Midbrain (tissue), 1 donor: ENCODE measurements at regions not wholly inside any gene's neighbourhood (a gene's known extent, or its start where the extent isn't known, plus 50 kb on each side); places are given as distances from the start of the nearest gene placed in this dataset.
A peak's percentile ranks its signal among the peaks of the same experiment; 100 is the strongest.

Source experiments
- DNase-seq: peaks from one replicate; lab custom pipeline; 2025; lab: John Stamatoyannopoulos, UW

- no peak for DNase-seq
Measured at GRCh38 chr6:126091466-126091865, 105.1 kb downstream of the TRMT11 start.

- no peak for DNase-seq
Measured at GRCh38 chr6:126093108-126093507, 106.8 kb downstream of the TRMT11 start.

DNA sequence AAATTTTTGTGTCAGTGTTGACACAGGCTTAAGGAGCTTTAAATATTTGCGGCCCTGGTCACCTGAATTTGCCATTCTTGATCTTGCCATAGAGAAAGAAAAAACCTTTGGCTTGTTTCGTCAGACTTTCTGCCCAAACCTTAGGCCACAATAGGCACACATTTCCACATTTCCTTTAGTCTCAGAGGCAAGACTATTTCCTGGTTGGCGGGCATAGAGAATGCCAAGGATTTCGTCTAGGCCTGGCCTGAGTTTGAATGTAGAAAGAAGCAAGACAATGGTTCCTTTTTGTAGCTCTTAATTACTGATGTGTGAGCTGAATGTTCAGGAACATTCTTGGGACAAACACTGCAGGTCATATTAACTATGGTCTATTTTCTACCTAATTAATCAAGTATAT is 108.1 kb downstream of the TRMT11 start:
- DNase-seq, result no peak

DNA sequence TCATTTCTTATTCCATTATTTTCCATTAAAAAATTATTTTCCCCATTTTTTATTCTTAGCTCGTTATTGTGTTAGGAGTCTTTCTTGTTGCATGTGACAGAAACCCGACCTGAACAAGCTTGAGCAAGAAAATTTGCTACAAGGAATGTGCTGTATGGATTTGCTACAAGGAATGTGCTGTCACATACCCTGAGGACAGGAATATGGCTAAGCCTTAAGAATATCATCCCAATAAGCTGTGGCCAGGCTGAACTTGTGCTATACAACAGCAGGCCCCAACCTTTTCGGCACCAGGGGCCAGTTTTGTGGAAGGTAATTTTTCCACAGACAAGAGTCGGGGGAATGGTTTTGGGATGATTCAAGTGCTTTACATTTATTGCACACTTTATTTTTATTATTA is 114.0 kb downstream of the TRMT11 start:
- no peak for DNase-seq

DNA sequence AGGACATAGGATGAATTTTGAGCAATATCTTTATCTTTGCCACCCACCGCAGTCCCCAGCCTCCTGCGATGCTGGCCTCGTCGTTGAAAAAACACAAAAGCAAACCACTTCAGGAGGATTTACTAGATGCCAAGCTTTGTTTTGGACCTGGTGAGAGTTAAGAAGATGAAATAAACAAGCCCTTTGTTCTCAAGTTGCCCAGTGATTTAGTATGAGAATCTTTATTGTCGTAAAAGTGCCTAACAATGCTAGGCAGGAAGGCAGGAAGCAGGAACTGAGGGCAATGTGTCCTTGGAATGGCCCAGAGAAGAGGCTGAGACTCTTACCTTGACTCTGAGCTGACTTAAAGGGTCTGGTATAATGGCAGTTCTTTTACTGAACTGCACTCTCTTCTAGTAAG is 116.0 kb downstream of the TRMT11 start:
- no peak for DNase-seq

GRCh38 chr6:126103993-126104392 is 117.7 kb downstream of the TRMT11 start:
- no peak for DNase-seq

GRCh38 chr6:126107475-126108166 is 121.3 kb downstream of the TRMT11 start:
- no peak for DNase-seq

GRCh38 chr6:126110512-126111270 is 124.4 kb downstream of the TRMT11 start:
- no peak for DNase-seq

- DNase-seq, result no peak
Measured at GRCh38 chr6:126111327-126111726, 125.0 kb downstream of the TRMT11 start.

DNA sequence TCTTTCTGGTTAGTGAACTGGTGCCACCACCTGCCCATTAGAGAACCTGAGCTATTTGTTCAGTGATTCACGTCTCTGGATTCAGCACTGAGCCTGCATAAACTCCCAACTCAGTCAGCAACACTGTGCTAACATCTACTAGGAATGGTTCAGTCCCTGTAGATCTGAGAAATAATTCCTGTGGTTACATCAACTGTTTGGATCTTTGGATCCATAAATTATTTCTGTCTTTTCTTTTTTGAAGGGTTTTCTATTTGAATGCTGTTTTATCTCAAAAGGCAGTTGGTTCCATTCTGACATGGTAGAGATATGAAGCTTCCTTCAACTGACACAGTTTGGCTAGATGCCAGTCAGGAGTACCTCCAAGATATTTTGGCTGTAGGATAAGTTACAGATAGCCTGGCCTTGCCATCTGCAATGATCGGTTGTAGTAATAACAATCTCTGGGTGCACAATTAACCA is 125.9 kb downstream of the TRMT11 start:
- DNase-seq, result no peak

DNA sequence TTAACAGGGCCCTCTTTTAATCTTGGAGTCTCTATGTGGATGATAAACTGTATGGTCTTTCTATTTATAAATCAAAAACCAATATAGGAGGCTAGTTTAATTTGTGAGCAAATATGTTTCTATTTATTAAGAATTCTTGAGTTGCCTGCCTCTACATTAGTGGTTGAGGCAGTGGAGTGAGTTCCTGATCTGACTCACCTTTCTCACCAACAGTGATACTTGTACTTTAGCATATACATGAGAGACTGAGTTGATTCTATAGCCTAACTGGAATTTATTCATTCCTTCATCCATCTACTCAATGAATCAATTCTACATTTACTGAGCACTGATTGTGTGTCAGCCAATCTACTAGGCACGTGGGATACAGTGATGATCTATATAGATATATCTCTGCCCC is 126.9 kb downstream of the TRMT11 start:
- no peak for DNase-seq

DNA sequence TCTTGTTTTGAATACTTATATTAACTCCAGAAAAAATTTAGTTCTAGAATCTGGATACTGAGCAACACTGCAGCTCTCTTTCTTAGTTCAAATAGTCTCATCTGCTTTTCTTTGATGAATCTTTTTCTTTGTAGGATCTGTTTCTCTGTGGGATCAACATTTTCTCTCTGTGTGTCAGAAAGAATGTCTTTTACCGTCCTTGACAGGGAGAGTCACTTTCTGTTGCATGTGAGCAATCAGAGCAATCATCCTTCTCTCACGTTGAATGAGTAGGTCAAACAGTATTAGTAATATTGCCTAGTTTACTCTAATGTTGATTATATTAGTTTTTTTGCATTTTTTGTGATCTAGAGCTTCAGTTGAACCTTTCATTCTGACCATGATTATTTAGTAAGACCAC is 130.9 kb downstream of the TRMT11 start:
- no peak for DNase-seq

DNA sequence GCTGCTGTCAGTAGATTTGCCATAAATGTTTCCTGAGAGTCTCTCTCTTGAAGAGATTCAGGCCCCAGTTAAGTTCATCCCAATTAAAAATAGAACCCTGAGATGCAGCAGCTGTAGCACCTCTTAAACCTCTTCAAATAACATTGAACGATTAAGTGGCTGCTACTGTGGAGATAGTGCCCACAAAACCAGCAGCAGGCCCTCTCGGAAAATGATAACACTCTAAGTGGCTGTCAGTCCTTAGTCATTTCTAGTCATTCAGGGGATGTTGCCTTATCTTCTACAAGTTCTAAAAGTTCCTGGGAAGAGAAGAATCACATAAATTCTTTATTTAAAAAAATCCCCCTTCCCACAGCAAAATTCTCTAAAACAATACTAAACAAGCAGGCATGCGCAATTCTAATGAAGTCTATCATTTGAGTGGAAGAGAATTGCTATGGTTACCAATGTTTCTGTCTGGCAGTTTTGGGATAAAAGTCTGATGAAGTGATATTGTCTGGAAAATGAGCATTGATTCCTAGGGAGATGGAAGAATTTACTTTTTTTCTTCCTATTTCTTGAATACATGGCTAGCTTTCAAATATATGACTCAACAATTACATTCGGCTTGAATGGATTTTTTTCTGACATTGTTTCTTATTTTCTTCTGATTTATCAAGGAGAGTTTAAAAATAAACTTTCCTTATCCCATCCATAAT is 131.9 kb downstream of the TRMT11 start:
- no peak for DNase-seq

- DNase-seq, result no peak
Measured at GRCh38 chr6:126118936-126119335, 132.6 kb downstream of the TRMT11 start.

DNA sequence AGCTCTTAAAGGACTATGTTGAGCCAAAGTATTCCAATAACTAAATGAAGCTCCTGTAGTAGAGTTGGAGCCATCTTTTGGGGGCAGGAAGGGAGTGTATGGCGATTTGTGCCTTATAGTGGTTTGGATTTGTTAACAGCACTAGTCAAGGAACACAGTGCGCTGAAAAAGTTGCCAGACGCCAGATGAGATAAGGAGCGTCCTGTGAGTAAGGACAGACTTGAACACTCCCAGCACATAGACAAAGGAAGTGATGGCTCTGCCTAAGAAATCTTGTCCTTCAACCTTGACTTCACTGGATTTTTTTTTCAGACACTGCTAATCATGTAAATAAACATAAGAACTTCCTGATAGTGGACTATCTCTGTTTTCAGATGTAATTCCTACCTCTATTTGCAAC is 136.9 kb downstream of the TRMT11 start:
- DNase-seq, result no peak

- DNase-seq, result no peak
Measured at GRCh38 chr6:126127659-126128058, 141.3 kb downstream of the TRMT11 start.

- DNase-seq, result no peak
Measured at GRCh38 chr6:126131246-126131645, 144.9 kb downstream of the TRMT11 start.

DNA sequence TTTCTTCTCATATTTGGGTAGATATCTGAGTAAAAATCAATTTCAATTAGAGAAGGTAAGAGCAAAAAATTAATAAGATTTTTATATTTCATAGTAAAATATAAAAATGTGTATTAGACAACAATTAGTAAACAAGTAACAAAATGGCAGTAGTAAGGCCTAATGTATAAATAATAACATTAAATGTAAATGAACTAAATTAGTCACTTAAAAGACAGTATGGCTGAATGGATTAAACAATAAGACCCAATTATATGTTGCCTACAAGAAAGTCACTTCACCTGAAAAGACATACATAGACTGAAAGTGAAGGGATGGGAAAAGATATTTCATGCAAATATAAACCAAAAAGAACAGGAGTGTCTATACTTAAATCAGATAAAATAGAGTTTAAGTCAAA is 147.6 kb downstream of the TRMT11 start:
- no peak for DNase-seq

DNA sequence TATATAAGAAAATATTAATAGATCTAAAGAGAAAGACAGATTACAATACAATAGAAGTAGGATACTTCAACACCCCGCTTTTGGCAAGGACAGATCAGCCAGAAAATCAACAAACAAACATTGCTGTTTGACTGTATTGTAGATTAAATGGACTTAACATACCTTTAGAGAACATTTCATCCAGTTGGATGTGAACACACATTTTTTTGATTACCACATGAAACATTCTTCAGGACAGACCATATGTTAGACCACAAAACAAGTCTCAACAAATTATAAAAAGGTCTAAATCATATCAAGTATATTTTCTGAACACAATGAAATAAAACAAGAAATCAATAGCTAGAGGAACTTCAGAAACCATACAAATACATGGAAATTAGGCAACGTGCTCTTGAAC is 148.2 kb downstream of the TRMT11 start:
- DNase-seq, result no peak

DNA sequence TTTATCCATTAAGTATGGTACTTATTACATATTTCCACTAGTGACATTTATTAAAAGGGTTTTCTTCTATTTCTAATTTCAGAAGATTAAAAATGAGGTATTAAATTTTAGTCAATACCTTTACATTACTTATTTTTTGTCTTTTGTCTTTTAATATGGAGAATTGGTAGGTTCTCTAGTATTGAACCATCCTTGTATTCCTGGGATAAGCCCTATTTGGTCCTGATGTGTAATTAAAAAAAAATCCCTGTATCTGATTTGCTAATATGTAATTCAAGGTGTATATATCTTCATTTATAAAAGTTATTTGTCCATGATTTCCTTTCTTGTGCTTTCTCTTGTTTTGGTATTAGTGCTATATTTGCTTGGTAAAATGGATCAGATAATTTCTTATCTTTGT is 153.7 kb downstream of the TRMT11 start:
- no peak for DNase-seq

DNA sequence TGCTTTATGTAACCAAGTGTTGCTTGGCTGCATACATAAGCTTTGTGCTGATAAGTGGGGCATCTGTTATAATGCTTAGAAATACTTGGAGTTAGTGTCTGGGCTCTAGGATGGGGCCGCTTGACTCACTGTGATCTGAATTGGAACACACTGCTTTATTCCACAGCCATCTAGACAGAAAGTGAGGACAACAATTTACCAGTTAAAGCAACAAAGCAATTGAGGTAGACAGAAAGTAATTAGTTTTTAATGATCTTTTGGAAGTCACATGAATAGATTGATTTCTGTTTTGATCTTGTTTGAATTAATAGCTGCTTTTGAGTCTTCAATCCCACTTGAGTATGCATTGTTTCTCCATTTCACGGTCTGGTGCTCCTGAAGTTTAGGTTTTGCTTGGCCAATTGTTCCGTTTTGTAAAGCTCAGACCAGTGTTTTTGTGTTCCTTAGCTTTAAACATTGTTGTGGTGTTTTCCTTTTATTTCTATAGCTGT is 157.5 kb downstream of the TRMT11 start:
- peak; percentile 31 for DNase-seq

DNA sequence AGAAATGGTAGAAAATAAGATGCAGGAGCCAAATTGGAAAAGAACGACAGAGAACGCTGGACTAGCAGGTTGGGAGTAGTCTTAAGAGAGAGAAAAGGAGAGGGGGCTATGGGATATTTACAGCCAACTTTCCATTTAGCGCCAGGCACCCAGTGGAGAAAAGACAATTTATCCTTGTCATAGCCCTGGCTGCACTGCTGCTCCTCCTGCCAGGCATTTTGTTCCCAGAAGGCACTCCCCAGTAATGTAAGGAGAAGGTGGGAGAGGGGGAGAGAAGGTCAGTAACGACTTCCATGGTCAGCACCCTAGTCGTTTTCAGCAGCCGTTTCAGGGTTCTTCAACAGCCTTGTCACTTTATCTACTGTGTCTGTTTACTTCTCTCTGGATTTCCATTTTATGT is 159.0 kb downstream of the TRMT11 start:
- DNase-seq, result no peak

- no peak for DNase-seq
Measured at GRCh38 chr6:126147291-126147815, 161.0 kb downstream of the TRMT11 start.
